EL (cell line): ENCODE measurements at regions not wholly inside any gene's neighbourhood (a gene's known extent, or its start where the extent isn't known, plus 50 kb on each side); places are given as distances from the start of the nearest gene placed in this dataset.

Experiments
- DNase-seq: peaks from one replicate; pipeline ENCODE4 v3.0.0-alpha.2; 2016

DNA sequence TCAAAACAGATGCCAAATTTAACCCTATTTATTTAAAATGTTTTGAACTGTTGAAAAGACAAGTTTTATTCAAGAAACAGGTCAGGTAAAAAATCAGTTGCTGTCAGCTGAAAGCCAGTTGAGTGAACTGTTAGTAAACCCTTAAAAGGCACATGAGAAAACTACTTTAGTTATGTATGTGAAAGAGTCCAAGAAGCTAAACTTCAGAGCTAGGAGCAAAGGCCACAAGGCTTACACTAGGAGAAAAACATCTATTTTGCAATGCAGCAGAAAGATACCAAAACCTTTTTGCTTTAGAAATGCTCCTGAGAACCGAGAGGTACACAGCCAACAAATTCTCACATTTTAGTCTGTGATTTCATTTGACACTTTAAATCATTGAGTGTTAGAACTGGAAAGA is 375.2 kb downstream of the FSCB start:
- DNase-seq: no peak

- no peak for DNase-seq
These were observed 393.0 kb downstream of the FSCB start for GRCh38 chr14:44113769-44114730.

- DNase-seq: no peak
These were observed 394.2 kb downstream of the FSCB start for GRCh38 chr14:44112774-44113460.

DNA sequence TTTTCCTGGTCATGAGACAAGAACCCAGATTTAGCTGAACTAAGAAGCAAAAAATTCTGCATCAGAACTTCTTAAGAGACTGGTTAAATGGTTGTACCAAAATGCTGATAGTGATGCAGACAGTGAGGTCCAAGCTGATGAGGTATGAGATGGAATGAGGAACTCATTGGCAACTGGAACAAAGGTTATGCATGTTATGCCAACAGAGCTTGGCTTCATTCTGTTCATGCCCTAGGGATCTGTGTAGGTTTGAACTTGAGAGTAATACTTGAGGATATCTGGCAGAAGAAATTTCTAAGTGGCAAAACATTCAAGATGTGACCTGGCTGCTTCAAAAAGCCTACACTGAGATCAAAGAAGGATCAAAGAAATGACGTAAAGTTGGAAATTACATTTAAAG is 398.0 kb downstream of the FSCB start:
- DNase-seq: no peak

DNA sequence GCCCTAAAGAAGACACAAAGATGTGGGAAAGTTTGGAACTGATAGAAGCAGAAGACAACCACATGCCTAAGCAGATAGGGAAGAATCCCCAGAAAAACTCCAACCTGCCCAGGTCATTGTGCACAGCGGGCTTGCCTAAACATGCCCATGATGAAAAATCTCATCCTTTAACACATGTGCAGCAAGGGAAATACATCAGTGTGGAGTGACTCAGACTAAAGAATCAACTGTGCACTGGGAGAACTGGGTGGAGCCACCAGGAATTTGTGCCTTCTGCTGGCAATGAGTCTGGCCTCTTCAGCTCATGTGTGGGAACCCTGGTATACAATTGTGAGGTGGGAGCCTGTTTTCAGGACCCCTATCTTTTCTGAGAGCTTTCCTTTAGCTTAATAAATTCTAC is 398.5 kb downstream of the FSCB start:
- DNase-seq: no peak

GRCh38 chr14:44107156-44107555 is 399.9 kb downstream of the FSCB start:
- no peak for DNase-seq

- no peak for DNase-seq
These were observed 407.2 kb downstream of the FSCB start for GRCh38 chr14:44099743-44100488.

DNA sequence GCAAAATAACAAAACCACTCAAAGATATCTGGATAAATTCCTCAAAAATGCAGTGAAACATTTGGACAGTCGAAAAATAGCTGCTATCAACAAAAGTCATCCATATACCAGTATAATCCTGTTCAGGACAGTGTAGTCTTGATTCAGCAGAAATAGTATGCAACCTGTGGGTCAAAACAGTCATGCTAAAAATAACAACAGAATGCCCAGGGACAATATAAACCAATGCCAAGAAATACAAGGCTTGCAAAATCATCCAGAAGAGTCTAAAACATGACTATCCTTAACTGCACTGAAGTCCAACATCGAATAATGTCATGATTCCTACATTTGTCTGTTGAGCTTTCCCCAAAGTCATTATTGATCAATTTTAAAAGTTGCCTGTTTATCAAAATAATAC is 425.9 kb downstream of the FSCB start:
- DNase-seq: no peak

DNA sequence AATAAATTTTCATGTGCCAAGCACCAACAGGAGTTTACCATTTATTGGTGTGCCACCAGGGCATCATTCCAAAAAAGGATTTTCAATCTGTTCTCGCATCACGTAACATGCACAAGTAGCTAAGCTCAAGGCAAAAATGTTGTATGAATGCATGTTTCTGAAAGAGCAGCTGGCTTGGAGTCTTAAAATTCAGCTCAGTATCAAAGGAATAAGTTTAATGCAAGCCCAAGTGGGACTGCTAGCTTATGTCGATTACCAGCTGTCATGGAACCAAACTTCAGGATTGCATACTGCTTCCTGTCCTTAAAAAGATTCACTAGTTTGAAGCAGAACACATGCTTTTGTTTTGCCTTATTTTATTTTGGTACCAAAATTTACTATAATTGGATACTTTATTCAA is 437.0 kb downstream of the FSCB start:
- DNase-seq: no peak

DNA sequence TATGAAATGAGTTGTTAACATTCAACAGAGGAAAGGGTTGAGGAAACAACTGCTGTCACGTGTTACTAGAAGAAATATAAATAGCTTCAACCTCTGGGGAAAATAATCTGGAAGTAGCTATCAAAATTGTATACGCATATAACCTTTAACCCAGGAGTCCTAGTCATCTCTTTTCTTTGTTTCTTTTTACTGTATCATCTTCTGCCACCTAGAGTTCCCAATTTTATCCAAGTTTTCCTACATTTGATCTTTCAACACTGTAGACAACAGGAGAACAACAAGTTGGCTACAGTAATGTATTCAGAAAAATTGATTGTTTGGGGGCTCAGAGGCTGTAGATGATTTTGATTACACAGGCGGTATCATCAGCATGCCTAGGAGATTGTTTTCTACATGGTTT is 453.7 kb downstream of the FSCB start:
- no peak for DNase-seq

DNA sequence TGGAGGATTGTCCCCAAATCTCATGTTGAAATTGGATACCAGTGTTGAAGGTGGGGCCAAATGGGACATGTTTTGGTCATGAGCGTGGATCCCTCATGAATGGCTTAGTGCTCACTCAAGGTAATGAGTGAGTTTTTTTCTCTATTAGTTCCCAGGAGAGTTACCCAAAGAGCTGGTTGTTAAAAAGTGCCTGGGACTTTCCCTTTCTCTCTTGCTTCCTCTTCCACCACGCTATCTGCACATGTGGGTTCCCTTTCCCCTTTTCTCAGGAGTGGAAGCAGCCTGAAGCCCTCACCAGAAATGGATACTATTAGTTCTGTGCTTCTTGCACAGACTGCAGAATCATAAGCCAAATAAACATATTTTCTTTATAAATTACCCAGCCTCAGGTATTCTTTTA is 465.4 kb downstream of the FSCB start:
- no peak for DNase-seq

DNA sequence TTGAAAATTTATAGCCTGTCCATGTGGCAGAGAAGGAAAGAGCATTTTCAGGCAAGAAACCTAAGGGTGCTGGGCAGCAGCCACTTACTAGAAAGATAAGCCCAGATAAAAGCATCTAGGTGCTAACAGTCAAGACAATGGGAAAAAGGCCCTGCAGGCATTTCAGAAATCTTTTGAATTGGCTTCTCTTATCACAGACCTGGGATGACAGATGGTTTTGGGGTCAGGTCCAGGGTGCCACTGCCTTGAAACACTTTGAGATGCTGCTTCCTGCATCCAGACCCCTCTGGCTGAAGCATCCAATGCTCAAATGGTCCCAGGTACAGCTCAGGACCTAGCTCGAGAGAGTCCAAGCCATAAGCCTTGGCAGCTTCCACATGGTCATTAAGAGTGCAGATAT is 466.5 kb downstream of the FSCB start:
- DNase-seq: no peak

- DNase-seq: no peak
These were observed 470.8 kb downstream of the FSCB start for GRCh38 chr14:44036248-44036647.

DNA sequence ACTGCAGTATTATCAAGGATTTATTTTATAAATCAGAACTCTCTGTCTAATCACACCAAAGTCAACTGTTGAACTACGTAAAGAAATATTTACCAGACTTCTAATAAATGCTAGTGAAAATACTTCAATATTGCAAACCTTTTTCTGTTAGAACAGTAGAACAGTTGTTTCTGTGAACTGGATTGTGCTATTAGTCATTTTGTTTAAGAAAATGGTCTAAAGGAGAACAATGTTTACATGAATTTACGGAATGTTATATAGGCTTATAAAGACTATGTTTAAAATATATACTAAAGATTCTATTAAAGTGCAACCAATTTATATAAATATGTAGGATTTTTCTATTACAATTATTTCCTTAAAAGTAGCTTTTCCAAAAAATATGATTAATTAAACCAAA is 471.4 kb downstream of the FSCB start:
- DNase-seq: no peak

DNA sequence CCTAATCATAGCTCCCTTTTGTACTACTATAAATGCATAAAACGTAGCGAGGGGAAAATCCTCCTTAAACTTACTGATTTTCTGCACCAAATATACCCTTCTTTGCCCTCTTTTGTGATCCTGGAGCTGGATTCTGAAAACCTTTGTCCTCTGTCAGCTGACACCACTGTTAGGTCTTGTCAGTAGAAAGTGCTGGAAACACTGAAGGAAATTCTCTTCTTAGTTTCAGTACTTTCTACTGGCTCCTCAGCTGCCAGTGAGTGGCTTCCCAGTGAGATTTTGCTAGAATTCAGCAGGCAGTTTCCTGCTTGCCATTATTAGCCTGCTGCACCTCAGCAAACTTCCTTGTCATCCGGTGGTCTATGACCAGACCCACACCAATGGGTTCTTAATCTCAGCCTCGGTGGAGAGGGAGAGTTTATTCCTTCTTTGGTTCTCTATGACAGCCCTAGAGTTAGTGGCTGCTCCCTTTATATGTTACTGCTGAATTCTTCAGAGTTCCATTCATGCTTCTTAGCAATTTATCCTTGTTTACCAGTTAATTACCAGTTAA is 476.2 kb downstream of the FSCB start:
- DNase-seq: no peak

DNA sequence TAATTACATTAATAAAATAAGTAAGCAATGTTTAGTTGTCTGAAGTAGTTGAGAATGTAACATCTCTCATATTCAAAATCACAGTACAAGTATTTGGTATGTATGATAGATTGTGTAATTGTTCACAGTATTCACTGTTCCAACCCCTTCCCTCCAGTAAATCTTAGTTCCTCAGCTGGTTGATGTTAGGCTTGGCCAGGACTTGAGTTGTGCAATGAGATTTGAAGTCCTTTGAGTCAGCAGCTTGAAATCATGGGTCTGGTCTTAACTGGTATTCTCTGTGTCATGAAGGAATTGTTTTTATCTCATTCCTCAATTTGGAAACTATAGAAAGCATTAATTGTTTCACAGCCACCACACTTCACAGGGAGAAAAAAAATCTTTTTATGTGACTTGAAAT is 477.1 kb downstream of the FSCB start:
- no peak for DNase-seq

DNA sequence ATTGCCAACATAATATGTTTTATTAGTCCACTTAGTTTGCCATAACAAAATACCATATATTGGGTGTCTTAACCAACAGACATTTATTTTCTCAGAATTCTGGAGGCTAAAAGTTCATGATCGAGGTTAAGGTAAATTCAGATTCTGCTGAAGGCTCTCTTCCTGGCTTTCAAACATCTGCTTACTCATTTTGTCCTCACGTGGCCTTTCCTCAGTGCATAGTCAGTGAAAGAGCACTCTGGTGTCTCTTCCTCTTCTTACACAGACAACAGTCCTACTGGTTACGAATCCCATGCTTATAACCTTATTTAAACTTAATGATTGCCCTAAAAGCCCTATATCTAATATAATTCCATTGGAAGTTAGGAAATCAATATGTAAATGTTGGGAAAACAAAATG is 479.7 kb downstream of the FSCB start:
- DNase-seq: no peak

GRCh38 chr14:44010595-44010994 is 496.5 kb downstream of the FSCB start:
- DNase-seq: no peak

- no peak for DNase-seq
These were observed 497.0 kb downstream of the FSCB start for GRCh38 chr14:44010071-44010470.

DNA sequence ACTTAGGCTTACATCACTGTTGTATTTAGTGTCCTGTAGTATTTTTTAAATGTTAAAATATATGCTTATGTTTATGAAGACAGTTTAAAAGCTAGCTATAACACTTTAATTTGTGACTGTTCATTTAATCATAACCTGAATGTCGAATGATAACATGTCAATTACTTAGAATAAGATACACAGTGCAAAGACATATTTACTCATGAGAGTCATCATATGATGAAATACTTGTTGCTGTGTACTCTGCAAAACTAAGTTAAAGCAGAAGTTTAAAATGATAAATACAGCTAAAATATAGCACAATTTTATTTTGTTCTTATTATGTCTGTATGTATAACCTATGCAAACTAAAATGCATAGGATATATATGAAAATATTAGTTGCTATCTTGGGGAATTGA is 497.4 kb downstream of the FSCB start:
- DNase-seq: no peak

GRCh38 chr14:43988989-43989388 is 518.1 kb downstream of the FSCB start:
- no peak for DNase-seq

DNA sequence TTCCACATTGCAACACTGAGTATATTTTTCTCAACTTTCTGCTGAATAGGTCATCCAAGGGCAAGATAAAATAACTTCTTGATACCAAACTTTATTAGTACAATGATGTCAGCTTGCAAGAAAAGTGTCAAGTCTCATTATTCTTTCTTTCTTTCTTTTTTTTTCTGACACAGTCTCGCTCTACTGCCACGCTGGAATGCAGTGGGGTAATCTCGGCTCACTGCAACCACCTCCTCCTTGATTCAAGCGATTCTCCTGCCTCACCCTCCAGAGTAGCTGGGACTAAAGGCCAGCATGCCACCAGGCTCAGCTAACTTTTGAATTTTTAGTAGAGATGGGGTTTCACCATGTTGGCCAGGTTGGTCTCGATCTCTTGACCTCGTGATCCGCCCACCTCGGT is 523.4 kb downstream of the FSCB start:
- no peak for DNase-seq

DNA sequence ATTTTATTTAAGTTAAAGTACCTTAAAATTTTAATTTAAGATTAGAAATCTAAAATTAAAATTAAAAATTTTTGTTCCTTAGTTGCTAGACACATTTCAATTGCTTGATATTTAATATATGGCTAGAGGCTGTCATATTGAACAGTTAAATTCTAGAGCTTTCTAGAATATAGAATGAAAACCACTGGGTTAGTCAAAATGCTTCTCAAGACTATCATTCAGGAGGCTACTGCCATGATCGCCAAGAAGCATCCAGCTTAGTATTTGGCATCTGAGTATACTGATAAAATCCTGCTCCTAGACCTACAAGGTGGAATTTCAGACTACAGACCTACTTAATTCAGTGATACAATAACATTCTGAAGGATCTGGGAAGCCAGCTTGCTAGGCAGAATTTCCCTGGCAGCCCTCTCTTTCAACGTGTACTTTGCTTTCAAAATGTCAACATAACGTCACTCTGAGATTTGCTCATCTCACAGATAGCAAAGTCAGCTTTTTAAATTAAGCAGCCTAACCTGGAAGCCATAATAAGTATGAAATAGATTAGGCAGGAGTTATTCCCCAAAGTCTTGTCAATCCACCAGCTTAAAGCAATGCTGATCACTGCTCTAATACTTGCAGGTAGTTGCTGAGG is 525.8 kb downstream of the FSCB start:
- DNase-seq: no peak
